H9 (cell line): ENCODE measurements at regions not wholly inside any gene's neighbourhood (a gene's known extent, or its start where the extent isn't known, plus 50 kb on each side); places are given as distances from the start of the nearest gene placed in this dataset.

ENCODE experiments used
- DNase-seq: peaks from one replicate; pipeline ENCODE4 v3.0.0-alpha.2; 2017
- H2AFZ ChIP-seq: one replicate; pipeline ENCODE4 v1.6.1; 2013; ENCODE audit warnings: mild to moderate bottlenecking, low read length, control low read depth, moderate library complexity
- H2AK5ac ChIP-seq: 2 replicates; pipeline ENCODE4 v1.6.1; 2013; ENCODE audit warnings: low read length, control low read depth, mixed read lengths; ENCODE audit not compliant: insufficient read length
- H2BK120ac ChIP-seq: one replicate; pipeline ENCODE4 v1.6.1; 2013; ENCODE audit warnings: low read depth, mild to moderate bottlenecking, low read length, control low read depth, inconsistent platforms; ENCODE audit not compliant: poor library complexity, severe bottlenecking
- H2BK12ac ChIP-seq: 2 replicates; pipeline ENCODE4 v1.6.1; 2013; ENCODE audit warnings: low read length, control low read depth, mixed read lengths, low read depth; ENCODE audit not compliant: insufficient read length
- H2BK15ac ChIP-seq: 2 replicates; pipeline ENCODE4 v1.6.1; 2013; ENCODE audit warnings: low read depth, low read length, control low read depth
- H2BK20ac ChIP-seq: one replicate; pipeline ENCODE4 v1.6.1; 2013; ENCODE audit warnings: low read depth, mild to moderate bottlenecking, low read length, control low read depth, inconsistent platforms; ENCODE audit not compliant: poor library complexity, severe bottlenecking
- H2BK5ac ChIP-seq: 2 replicates; pipeline ENCODE4 v1.6.1; 2013; ENCODE audit warnings: low read length, control low read depth, mixed read lengths; ENCODE audit not compliant: insufficient read length
- H3K14ac ChIP-seq: 2 replicates; pipeline ENCODE4 v1.6.1; 2013; ENCODE audit warnings: low read length, control low read depth; ENCODE audit not compliant: insufficient read depth
- H3K18ac ChIP-seq: 2 replicates; pipeline ENCODE4 v1.6.1; 2013; ENCODE audit warnings: low read depth, mild to moderate bottlenecking, mixed read lengths, low read length, control low read depth; ENCODE audit not compliant: insufficient read length
- H3K23ac ChIP-seq: 2 replicates; pipeline ENCODE4 v1.6.1; 2013; ENCODE audit warnings: low read length, control low read depth, mixed read lengths, low read depth; ENCODE audit not compliant: insufficient read length
- H3K23me2 ChIP-seq: 2 replicates; pipeline ENCODE4 v1.6.1; 2013; ENCODE audit warnings: low read depth, mild to moderate bottlenecking, mixed read lengths, low read length, control low read depth; ENCODE audit not compliant: insufficient read length, poor library complexity, severe bottlenecking
- H3K27ac ChIP-seq: 2 replicates; pipeline ENCODE4 v1.5.1; 2013; ENCODE audit warnings: low read length, control low read depth, mixed read lengths, low read depth; ENCODE audit not compliant: insufficient read length
- H3K27me3 ChIP-seq: 2 replicates; pipeline ENCODE4 v1.6.1; 2013; ENCODE audit warnings: low read length, control low read depth, inconsistent platforms; ENCODE audit not compliant: insufficient read depth
- H3K4ac ChIP-seq: 2 replicates; pipeline ENCODE4 v1.6.1; 2013; ENCODE audit warnings: low read depth, mild to moderate bottlenecking, control low read depth, inconsistent platforms, low read length, moderate library complexity
- H3K4me1 ChIP-seq: 2 replicates; pipeline ENCODE4 v1.6.1; 2013; ENCODE audit warnings: low read length, control low read depth, inconsistent platforms; ENCODE audit not compliant: insufficient read depth
- H3K4me2 ChIP-seq: 2 replicates; pipeline ENCODE4 v1.6.1; 2013; ENCODE audit warnings: low read length, control low read depth, mixed read lengths; ENCODE audit not compliant: insufficient read length, insufficient read depth
- H3K56ac ChIP-seq: 2 replicates; pipeline ENCODE4 v1.6.1; 2013; ENCODE audit warnings: low read depth, mild to moderate bottlenecking, mixed read lengths, low read length, control low read depth; ENCODE audit not compliant: insufficient read length
- H3K79me1 ChIP-seq: 2 replicates; pipeline ENCODE4 v1.6.1; 2013; ENCODE audit warnings: low read depth, mild to moderate bottlenecking, moderate library complexity, low read length, control low read depth, inconsistent platforms; ENCODE audit not compliant: insufficient read depth, poor library complexity, severe bottlenecking
- H3K79me2 ChIP-seq: 2 replicates; pipeline ENCODE4 v1.6.1; 2013; ENCODE audit warnings: low read length, control low read depth, inconsistent platforms; ENCODE audit not compliant: insufficient read depth
- H3K9ac ChIP-seq: 2 replicates; pipeline ENCODE4 v1.6.1; 2013; ENCODE audit warnings: low read length, control low read depth, mixed read lengths; ENCODE audit not compliant: insufficient read length; ENCODE audit errors: extremely low read depth
- H3K9me3 ChIP-seq: one replicate; pipeline ENCODE4 v1.6.1; 2013; ENCODE audit warnings: low read depth, low read length, inconsistent platforms; ENCODE audit not compliant: control insufficient read depth
- H3T11ph ChIP-seq: one replicate; pipeline ENCODE4 v1.6.1; 2013; ENCODE audit warnings: mild to moderate bottlenecking, low read length, control low read depth, inconsistent platforms
- H4K20me1 ChIP-seq: one replicate; pipeline ENCODE4 v1.6.1; 2013; ENCODE audit not compliant: control insufficient read depth, insufficient read length, insufficient read depth
- H4K5ac ChIP-seq: 2 replicates; pipeline ENCODE4 v1.6.1; 2013; ENCODE audit warnings: low read depth, mild to moderate bottlenecking, mixed read lengths, low read length, control low read depth; ENCODE audit not compliant: insufficient read length
- H4K8ac ChIP-seq: replicated peaks from 2 replicates; pipeline ENCODE4 v1.6.1; 2013; ENCODE audit warnings: low read length, control low read depth, mixed read lengths, low read depth; ENCODE audit not compliant: insufficient read length
- H4K91ac ChIP-seq: 2 replicates; pipeline ENCODE4 v1.6.1; 2013; ENCODE audit warnings: low read depth, mild to moderate bottlenecking, moderate library complexity, mixed read lengths, low read length, control low read depth; ENCODE audit not compliant: insufficient read length
- H3K27ac Mint-ChIP-seq, 3 experiments: 2 replicates in 2 of 3; 3 replicates in 1 of 3; pipeline ENCODE4 v1.8.0; 2020 to 2021; ENCODE audit warnings: mixed read lengths in 3 of 3, mild to moderate bottlenecking in 1 of 3, moderate library complexity in 1 of 3
- H3K27me3 Mint-ChIP-seq: 2 replicates; pipeline ENCODE4 v1.8.0; 2021; ENCODE audit warnings: low read depth, mild to moderate bottlenecking, moderate library complexity, mixed read lengths
- H3K36me3 Mint-ChIP-seq, 3 experiments: 2 replicates in 2 of 3; 3 replicates in 1 of 3; pipeline ENCODE4 v1.8.0; 2020 to 2021; ENCODE audit warnings: low read depth in 3 of 3, mixed read lengths in 3 of 3; ENCODE audit not compliant: insufficient read depth in 1 of 3
- H3K4me1 Mint-ChIP-seq, 2 experiments: 2 replicates each; pipeline ENCODE4 v1.8.0; 2020; ENCODE audit warnings: mixed read lengths in 2 of 2
- H3K4me3 Mint-ChIP-seq, 2 experiments: 2 replicates in 1 of 2; 3 replicates in 1 of 2; pipeline ENCODE4 v1.8.0; 2020 to 2021; ENCODE audit warnings: mild to moderate bottlenecking in 2 of 2, mixed read lengths in 2 of 2, moderate library complexity in 1 of 2
- H3K9me3 Mint-ChIP-seq, 2 experiments: 2 replicates in 1 of 2; 3 replicates in 1 of 2; pipeline ENCODE4 v1.8.0; 2020; ENCODE audit warnings: mild to moderate bottlenecking in 2 of 2, mixed read lengths in 2 of 2, moderate library complexity in 1 of 2
- WGBS: extraction: QIAGEN DNeasy Blood & Tissue Kit; methylation state at CpG from one replicate; pipeline ENCODE4 v1.1.7; 2013; ENCODE audit warnings: missing lambda C conversion rate, low lambda C conversion rate, mixed read lengths; ENCODE audit not compliant: insufficient read length; ENCODE audit errors: extremely low coverage; 5-methylcytosine and 5-hydroxymethylcytosine counted together
- TF ChIP-seq, protein P1 (sequence below): fragments of 200-600 bp; sonication (generic); conservative IDR thresholded peaks from 3 replicates; pipeline ENCODE4 v1.8.0; 2021; ENCODE audit warnings: antibody characterized with exemption, mild to moderate bottlenecking

DNA sequence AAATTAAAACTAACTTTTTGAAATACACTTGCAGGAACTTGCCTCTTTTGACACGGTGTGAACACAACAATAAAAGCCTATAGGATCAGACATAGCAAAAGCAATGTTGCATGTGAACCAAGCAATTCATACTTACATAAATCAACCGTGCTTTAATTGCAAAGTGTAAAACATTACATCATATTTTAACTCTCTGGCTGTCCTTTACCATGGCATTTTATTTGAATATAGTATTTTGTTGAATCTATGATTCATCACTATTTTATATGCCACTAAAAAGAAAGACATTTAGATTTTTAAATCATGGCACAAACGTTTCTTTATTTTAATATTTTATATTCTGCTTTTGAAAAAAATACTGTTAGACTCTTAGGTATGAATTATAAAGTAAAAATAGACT lies 757.0 kb upstream of the KCND2 start:
- no peak overlapping the region for H2AK5ac ChIP-seq
- no peak overlapping the region for H3K18ac ChIP-seq
- Mint-ChIP-seq H3K36me3 (peaks cover 0 to 5% (median 0%) of the 10 kb centered on the region in 3 experiments; a peak in 2 of 7 replicates), H3K27me3 (no peaks in the 10 kb centered on the region; the same call in 1 of the 2 replicates), H3K9me3 (peaks cover 2 to 7% of the 10 kb centered on the region in 2 experiments; a peak in 3 of 5 replicates), H3K4me1 (no peaks in the 10 kb centered on the region), H3K27ac (no peak overlapping the region), H3K4me3 (no peak overlapping the region)
- no peak overlapping the region for H3K14ac ChIP-seq
- H2BK20ac ChIP-seq = no peak overlapping the region
- no peaks in the 10 kb centered on the region for H3K4me1 ChIP-seq
- H2BK120ac ChIP-seq = no peak overlapping the region
- H3K9ac ChIP-seq = no peak overlapping the region
- no peaks in the 10 kb centered on the region for H4K20me1 ChIP-seq
- WGBS = no CpG with 5 or more reads among the region's 3 CpGs
- no peak overlapping the region for H3K4ac ChIP-seq
- H2BK12ac ChIP-seq = no peak overlapping the region
- H3K23me2 ChIP-seq = no peaks in the 10 kb centered on the region
- no peaks in the 10 kb centered on the region for H3K79me2 ChIP-seq
- H3K23ac ChIP-seq = no peak overlapping the region
- H3T11ph ChIP-seq = no peak overlapping the region
- H4K91ac ChIP-seq = no peak overlapping the region
- H3K27me3 ChIP-seq = no peaks in the 10 kb centered on the region
- TF ChIP-seq, protein P1, sequence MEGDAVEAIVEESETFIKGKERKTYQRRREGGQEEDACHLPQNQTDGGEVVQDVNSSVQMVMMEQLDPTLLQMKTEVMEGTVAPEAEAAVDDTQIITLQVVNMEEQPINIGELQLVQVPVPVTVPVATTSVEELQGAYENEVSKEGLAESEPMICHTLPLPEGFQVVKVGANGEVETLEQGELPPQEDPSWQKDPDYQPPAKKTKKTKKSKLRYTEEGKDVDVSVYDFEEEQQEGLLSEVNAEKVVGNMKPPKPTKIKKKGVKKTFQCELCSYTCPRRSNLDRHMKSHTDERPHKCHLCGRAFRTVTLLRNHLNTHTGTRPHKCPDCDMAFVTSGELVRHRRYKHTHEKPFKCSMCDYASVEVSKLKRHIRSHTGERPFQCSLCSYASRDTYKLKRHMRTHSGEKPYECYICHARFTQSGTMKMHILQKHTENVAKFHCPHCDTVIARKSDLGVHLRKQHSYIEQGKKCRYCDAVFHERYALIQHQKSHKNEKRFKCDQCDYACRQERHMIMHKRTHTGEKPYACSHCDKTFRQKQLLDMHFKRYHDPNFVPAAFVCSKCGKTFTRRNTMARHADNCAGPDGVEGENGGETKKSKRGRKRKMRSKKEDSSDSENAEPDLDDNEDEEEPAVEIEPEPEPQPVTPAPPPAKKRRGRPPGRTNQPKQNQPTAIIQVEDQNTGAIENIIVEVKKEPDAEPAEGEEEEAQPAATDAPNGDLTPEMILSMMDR = no peak
- H3K4me2 ChIP-seq = no peak overlapping the region
- no peak overlapping the region for H2BK15ac ChIP-seq
- no peak overlapping the region for H2AFZ ChIP-seq
- DNase-seq = no peak
- H3K9me3 ChIP-seq = no peaks in the 10 kb centered on the region
- H3K56ac ChIP-seq = no peak overlapping the region
- H3K79me1 ChIP-seq = no peaks in the 10 kb centered on the region
- no peak overlapping the region for H2BK5ac ChIP-seq
- H3K27ac ChIP-seq = no peak overlapping the region
- no peak overlapping the region for H4K8ac ChIP-seq
- no peak overlapping the region for H4K5ac ChIP-seq
